ENCODE measurements at regions not wholly inside any gene's neighbourhood (a gene's known extent, or its start where the extent isn't known, plus 50 kb on each side); places are given as distances from the start of the nearest gene placed in this dataset.

DNA sequence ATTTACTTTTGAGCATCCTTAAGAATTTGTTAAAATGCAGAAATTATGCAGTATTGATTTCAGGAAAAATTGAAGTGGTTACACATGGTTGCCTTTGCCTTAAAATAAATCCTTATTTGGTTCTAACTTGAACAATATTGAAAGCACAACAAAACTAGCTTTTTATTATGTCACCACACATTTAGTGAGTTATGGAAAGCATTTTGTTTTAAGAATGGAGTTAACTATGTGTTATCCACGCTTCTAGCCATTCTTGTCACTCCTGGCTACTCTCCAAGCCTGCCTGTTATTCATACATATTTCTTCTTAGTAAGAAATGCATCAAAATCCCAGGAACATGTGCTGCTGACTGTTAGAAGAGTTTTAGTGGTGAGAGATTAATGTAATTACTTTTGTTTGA is 73.9 kb downstream of the FAT4 start:
- TF ChIP-seq, protein P1, sequence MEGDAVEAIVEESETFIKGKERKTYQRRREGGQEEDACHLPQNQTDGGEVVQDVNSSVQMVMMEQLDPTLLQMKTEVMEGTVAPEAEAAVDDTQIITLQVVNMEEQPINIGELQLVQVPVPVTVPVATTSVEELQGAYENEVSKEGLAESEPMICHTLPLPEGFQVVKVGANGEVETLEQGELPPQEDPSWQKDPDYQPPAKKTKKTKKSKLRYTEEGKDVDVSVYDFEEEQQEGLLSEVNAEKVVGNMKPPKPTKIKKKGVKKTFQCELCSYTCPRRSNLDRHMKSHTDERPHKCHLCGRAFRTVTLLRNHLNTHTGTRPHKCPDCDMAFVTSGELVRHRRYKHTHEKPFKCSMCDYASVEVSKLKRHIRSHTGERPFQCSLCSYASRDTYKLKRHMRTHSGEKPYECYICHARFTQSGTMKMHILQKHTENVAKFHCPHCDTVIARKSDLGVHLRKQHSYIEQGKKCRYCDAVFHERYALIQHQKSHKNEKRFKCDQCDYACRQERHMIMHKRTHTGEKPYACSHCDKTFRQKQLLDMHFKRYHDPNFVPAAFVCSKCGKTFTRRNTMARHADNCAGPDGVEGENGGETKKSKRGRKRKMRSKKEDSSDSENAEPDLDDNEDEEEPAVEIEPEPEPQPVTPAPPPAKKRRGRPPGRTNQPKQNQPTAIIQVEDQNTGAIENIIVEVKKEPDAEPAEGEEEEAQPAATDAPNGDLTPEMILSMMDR (CRISPR knock-in tag; IDR thresholded peaks at IDR 0.05) = no peak
- TF ChIP-seq, protein P2, sequence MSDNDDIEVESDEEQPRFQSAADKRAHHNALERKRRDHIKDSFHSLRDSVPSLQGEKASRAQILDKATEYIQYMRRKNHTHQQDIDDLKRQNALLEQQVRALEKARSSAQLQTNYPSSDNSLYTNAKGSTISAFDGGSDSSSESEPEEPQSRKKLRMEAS (IDR thresholded peaks at IDR 0.05) = no peak
- TF ChIP-seq HDAC6 (IDR thresholded peaks at IDR 0.05; ENCODE audit: low read depth, low read length) = no peak
- no peak for TF ChIP-seq SP4 (CRISPR knock-in tag; IDR thresholded peaks at IDR 0.05)
- no peak for TF ChIP-seq ZNF260 (CRISPR knock-in tag; IDR thresholded peaks at IDR 0.05; ENCODE audit: borderline replicate concordance, low read depth)
- no peak for TF ChIP-seq ZEB1 (IDR thresholded peaks at IDR 0.05; ENCODE audit: insufficient replicate concordance, low read depth)
